ENCODE measurements at regions not wholly inside any gene's neighbourhood (a gene's known extent, or its start where the extent isn't known, plus 50 kb on each side); places are given as distances from the start of the nearest gene placed in this dataset.

DNA sequence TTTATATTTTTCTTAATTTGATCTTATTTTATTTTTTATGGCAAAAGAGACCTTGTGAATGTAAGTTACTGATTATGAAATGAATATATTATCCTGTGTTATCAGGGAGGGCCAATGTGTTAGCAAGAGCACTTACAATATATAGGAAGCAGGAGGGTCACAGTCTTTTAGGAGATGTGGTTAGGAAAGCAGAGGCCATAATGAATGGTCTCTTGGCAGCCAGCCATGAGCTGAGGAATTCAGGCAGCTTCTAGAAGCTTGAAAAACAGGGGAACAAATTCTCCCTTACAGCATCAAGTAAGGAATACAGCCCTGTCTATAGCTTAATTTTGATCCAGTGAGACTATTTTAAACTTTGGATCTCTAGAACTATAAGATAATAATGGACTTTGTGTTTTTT is 2374.6 kb downstream of the PCDH9 start:
- TF ChIP-seq, protein P1, sequence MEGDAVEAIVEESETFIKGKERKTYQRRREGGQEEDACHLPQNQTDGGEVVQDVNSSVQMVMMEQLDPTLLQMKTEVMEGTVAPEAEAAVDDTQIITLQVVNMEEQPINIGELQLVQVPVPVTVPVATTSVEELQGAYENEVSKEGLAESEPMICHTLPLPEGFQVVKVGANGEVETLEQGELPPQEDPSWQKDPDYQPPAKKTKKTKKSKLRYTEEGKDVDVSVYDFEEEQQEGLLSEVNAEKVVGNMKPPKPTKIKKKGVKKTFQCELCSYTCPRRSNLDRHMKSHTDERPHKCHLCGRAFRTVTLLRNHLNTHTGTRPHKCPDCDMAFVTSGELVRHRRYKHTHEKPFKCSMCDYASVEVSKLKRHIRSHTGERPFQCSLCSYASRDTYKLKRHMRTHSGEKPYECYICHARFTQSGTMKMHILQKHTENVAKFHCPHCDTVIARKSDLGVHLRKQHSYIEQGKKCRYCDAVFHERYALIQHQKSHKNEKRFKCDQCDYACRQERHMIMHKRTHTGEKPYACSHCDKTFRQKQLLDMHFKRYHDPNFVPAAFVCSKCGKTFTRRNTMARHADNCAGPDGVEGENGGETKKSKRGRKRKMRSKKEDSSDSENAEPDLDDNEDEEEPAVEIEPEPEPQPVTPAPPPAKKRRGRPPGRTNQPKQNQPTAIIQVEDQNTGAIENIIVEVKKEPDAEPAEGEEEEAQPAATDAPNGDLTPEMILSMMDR (IDR thresholded peaks at IDR 0.05) = no peak
- TF ChIP-seq POLR2A (IDR thresholded peaks at IDR 0.05; ENCODE audit: low read depth) (no peak), EP300 (IDR thresholded peaks at IDR 0.05) (no peak), POLR2AphosphoS5 (IDR thresholded peaks at IDR 0.05) (no peak)

Data from esophagus muscularis mucosa (tissue), 4 donors.